ENCODE measurements at regions not wholly inside any gene's neighbourhood (a gene's known extent, or its start where the extent isn't known, plus 50 kb on each side); places are given as distances from the start of the nearest gene placed in this dataset.

DNA sequence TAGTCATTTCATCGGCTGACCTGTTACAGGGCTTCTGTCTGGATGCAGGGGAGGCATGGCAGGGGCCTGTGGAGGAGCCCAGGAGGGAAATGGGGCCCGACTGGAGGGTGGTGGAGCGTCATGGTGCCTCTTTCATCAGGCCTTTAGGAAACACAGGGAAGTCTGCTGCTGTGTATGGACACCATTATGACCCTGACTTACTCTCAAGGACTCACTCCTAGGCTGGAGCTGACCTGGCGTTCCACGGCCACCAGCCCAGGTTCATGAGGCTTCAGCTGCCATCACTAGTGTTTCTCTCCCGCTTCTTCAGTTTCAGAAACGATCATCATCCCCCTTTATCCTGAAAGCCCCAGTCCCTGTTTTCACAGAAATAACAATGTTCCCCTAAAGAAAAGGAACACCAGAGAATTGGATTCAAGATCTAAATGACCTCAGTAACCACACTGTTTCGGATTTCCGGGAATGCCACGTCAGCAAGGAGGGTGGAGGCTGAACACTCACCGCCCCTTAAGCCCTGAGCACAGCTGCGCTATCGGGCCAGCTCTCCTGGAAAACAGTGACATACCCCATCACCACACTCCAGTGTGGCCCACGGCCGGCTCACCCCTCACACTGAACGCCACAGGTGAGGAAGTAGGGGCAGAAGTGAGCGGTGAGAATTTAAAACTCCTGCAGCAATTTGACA is 67.6 kb downstream of the SOX1 start:
- Histone ChIP-seq H3K9ac (ENCODE audit: low read length) (no peak overlapping the region), H4K20me1 (ENCODE audit: insufficient read depth) (no peaks in the 10 kb centered on the region), H2AFZ (ENCODE audit: low read depth, low read length) (no peak overlapping the region), H3K36me3 (ENCODE audit: insufficient read depth, low read length) (no peaks in the 10 kb centered on the region), H3K27ac (ENCODE audit: low read length) (no peak overlapping the region), H3F3A (ENCODE audit: insufficient read depth, low read length, poor library complexity, severe bottlenecking) (no peaks in the 10 kb centered on the region), H3K4me3 (ENCODE audit: low read length) (no peak overlapping the region), H3K79me2 (replicated peaks; ENCODE audit: insufficient read depth, low read length) (no peaks in the 10 kb centered on the region), H3K9me3 (ENCODE audit: low read length) (no peaks in the 10 kb centered on the region), H3K9me2 (ENCODE audit: insufficient read depth, low read length) (no peaks in the 10 kb centered on the region), H3K27me3 (ENCODE audit: insufficient read depth, low read depth, low read length) (no peaks in the 10 kb centered on the region), H3K4me2 (ENCODE audit: low read length) (no peak overlapping the region)
- TF ChIP-seq RAD21 (conservative IDR thresholded peaks at IDR 0.05) (no peak), TAF1 (IDR thresholded peaks at IDR 0.05; ENCODE audit: low read depth) (no peak), EP300 (conservative IDR thresholded peaks at IDR 0.05; ENCODE audit: poor library complexity, severe bottlenecking) (no peak), MXI1 (conservative IDR thresholded peaks at IDR 0.05; ENCODE audit: poor library complexity, severe bottlenecking) (no peak)

GRCh38 chr13:112136095-112136494 is 69.1 kb downstream of the SOX1 start:
- Histone ChIP-seq H3K79me2 (replicated peaks; ENCODE audit: insufficient read depth, low read length) (no peaks in the 10 kb centered on the region), H3K27ac (ENCODE audit: low read length) (no peak overlapping the region), H4K20me1 (ENCODE audit: insufficient read depth) (no peaks in the 10 kb centered on the region), H3K9me2 (ENCODE audit: insufficient read depth, low read length) (no peaks in the 10 kb centered on the region), H3K4me2 (ENCODE audit: low read length) (no peak overlapping the region), H3K27me3 (ENCODE audit: insufficient read depth, low read depth, low read length) (no peaks in the 10 kb centered on the region), H3K36me3 (ENCODE audit: insufficient read depth, low read length) (no peaks in the 10 kb centered on the region), H3F3A (ENCODE audit: insufficient read depth, low read length, poor library complexity, severe bottlenecking) (no peaks in the 10 kb centered on the region), H2AFZ (ENCODE audit: low read depth, low read length) (no peak overlapping the region), H3K4me3 (ENCODE audit: low read length) (no peak overlapping the region), H3K9ac (ENCODE audit: low read length) (no peak overlapping the region), H3K9me3 (ENCODE audit: low read length) (no peaks in the 10 kb centered on the region)
- TF ChIP-seq MXI1 (conservative IDR thresholded peaks at IDR 0.05; ENCODE audit: poor library complexity, severe bottlenecking) (no peak), EZH2 (IDR thresholded peaks at IDR 0.05; ENCODE audit: borderline replicate concordance, insufficient read depth, low read length, poor library complexity, severe bottlenecking) (no peak), POLR2AphosphoS5 (IDR thresholded peaks at IDR 0.05) (no peak), SMC3 (conservative IDR thresholded peaks at IDR 0.05; ENCODE audit: poor library complexity) (no peak), REST (IDR thresholded peaks at IDR 0.05; ENCODE audit: borderline replicate concordance) (no peak), RAD21 (conservative IDR thresholded peaks at IDR 0.05) (no peak), EP300 (conservative IDR thresholded peaks at IDR 0.05; ENCODE audit: poor library complexity, severe bottlenecking) (no peak), TAF1 (IDR thresholded peaks at IDR 0.05; ENCODE audit: low read depth) (no peak)
- TF ChIP-seq, protein P1, sequence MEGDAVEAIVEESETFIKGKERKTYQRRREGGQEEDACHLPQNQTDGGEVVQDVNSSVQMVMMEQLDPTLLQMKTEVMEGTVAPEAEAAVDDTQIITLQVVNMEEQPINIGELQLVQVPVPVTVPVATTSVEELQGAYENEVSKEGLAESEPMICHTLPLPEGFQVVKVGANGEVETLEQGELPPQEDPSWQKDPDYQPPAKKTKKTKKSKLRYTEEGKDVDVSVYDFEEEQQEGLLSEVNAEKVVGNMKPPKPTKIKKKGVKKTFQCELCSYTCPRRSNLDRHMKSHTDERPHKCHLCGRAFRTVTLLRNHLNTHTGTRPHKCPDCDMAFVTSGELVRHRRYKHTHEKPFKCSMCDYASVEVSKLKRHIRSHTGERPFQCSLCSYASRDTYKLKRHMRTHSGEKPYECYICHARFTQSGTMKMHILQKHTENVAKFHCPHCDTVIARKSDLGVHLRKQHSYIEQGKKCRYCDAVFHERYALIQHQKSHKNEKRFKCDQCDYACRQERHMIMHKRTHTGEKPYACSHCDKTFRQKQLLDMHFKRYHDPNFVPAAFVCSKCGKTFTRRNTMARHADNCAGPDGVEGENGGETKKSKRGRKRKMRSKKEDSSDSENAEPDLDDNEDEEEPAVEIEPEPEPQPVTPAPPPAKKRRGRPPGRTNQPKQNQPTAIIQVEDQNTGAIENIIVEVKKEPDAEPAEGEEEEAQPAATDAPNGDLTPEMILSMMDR (IDR thresholded peaks at IDR 0.05; ENCODE audit: poor library complexity, severe bottlenecking) = no peak

All from neural cell (in vitro differentiated cells).